Type B pancreatic cell (in vitro differentiated cells): ENCODE measurements at regions not wholly inside any gene's neighbourhood (a gene's known extent, or its start where the extent isn't known, plus 50 kb on each side); places are given as distances from the start of the nearest gene placed in this dataset.

Source experiments
- DNase-seq: peaks from one replicate; pipeline ENCODE4 v3.0.0; 2021; ENCODE audit warnings: mixed read lengths; ENCODE audit not compliant: unreplicated experiment; ENCODE audit errors: extremely low spot score
- H3K27ac Mint-ChIP-seq: 2 replicates; pipeline ENCODE4 v1.8.0; 2021; ENCODE audit warnings: mild to moderate bottlenecking, mixed read lengths
- H3K27me3 Mint-ChIP-seq: 2 replicates; pipeline ENCODE4 v1.8.0; 2021; ENCODE audit warnings: mixed read lengths
- H3K36me3 Mint-ChIP-seq: 2 replicates; pipeline ENCODE4 v1.8.0; 2021; ENCODE audit warnings: mixed read lengths
- H3K4me1 Mint-ChIP-seq: one replicate; pipeline ENCODE4 v1.8.0; 2021; ENCODE audit warnings: mixed read lengths; ENCODE audit not compliant: unreplicated experiment
- H3K4me3 Mint-ChIP-seq: 2 replicates; pipeline ENCODE4 v1.8.0; 2021; ENCODE audit warnings: mild to moderate bottlenecking, mixed read lengths
- H3K9me3 Mint-ChIP-seq: 2 replicates; pipeline ENCODE4 v1.8.0; 2021; ENCODE audit warnings: mixed read lengths
- CTCF ChIP-seq: fragments of 200-600 bp; sonication (generic); conservative IDR thresholded peaks from 2 replicates; pipeline ENCODE4 v1.5.0; 2021; ENCODE audit warnings: antibody characterized with exemption, mild to moderate bottlenecking

GRCh38 chr12:105992849-105993740 lies 145.7 kb downstream of the NUAK1 start:
- H3K4me1 Mint-ChIP-seq: peaks cover 12% of the 10 kb centered on the region
- DNase-seq: no peak
- H3K9me3 Mint-ChIP-seq: peaks cover 7% of the 10 kb centered on the region
- no peak for TF ChIP-seq CTCF
- no peaks in the 10 kb centered on the region for H3K36me3 Mint-ChIP-seq
- no peak overlapping the region for H3K27ac Mint-ChIP-seq
- no peak overlapping the region for H3K4me3 Mint-ChIP-seq
- H3K27me3 Mint-ChIP-seq: peaks cover 31% of the 10 kb centered on the region

- peaks cover 7% of the 10 kb centered on the region for H3K9me3 Mint-ChIP-seq
- no peak overlapping the region for H3K27ac Mint-ChIP-seq
- no peak for TF ChIP-seq CTCF
- H3K4me3 Mint-ChIP-seq: no peak overlapping the region
- H3K4me1 Mint-ChIP-seq: peaks cover 12% of the 10 kb centered on the region
- H3K27me3 Mint-ChIP-seq: peaks cover 28% of the 10 kb centered on the region
- no peaks in the 10 kb centered on the region for H3K36me3 Mint-ChIP-seq
- DNase-seq: no peak
These were observed 144.8 kb downstream of the NUAK1 start for GRCh38 chr12:105993766-105994555.

- Mint-ChIP-seq H3K36me3 (no peaks in the 10 kb centered on the region), H3K9me3 (peaks cover 4% of the 10 kb centered on the region), H3K27ac (no peak overlapping the region), H3K4me3 (no peak overlapping the region), H3K27me3 (peaks cover 30% of the 10 kb centered on the region), H3K4me1 (peaks cover 12% of the 10 kb centered on the region)
- no peak for DNase-seq
- TF ChIP-seq CTCF: no peak
These were observed 142.8 kb downstream of the NUAK1 start for GRCh38 chr12:105995961-105996431.

GRCh38 chr12:105998561-105998960 lies 140.2 kb downstream of the NUAK1 start:
- no peak overlapping the region for H3K27ac Mint-ChIP-seq
- peaks cover 13% of the 10 kb centered on the region for H3K27me3 Mint-ChIP-seq
- H3K4me3 Mint-ChIP-seq: no peak overlapping the region

More at GRCh38 chr12:105998561-105998960, 140.2 kb downstream of the NUAK1 start:
- no peaks in the 10 kb centered on the region for H3K36me3 Mint-ChIP-seq
- no peak for TF ChIP-seq CTCF
- DNase-seq: no peak
- H3K9me3 Mint-ChIP-seq: no peaks in the 10 kb centered on the region
- peaks cover under 1% of the 10 kb centered on the region for H3K4me1 Mint-ChIP-seq
